NCI-H748 (cell line): ENCODE measurements at regions not wholly inside any gene's neighbourhood (a gene's known extent, or its start where the extent isn't known, plus 50 kb on each side); places are given as distances from the start of the nearest gene placed in this dataset.

Experiments
- DNase-seq: peaks from one replicate; lab custom pipeline; 2025; ENCODE audit not compliant: unreplicated experiment; lab: John Stamatoyannopoulos, UW

DNA sequence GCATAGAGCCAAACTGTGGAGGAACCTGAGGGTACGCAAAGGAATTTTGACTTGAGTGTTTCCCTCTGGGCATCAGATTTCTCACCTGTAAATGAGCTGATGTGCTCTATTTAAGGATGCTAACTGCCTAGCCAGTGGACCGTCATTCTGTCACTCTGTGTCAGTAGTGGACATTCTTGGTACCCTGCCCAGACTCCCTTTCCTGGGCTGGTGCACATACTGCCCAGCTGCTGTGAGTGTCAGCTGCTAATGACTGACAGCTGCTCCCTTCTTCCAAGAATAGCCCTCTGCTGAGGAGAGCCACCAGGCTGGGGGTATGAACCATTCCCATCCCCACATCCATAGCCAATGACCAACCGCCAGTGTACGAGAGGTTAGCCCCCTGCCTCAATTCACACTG lies 193.1 kb upstream of the DAB1 start:
- no peak for DNase-seq

DNA sequence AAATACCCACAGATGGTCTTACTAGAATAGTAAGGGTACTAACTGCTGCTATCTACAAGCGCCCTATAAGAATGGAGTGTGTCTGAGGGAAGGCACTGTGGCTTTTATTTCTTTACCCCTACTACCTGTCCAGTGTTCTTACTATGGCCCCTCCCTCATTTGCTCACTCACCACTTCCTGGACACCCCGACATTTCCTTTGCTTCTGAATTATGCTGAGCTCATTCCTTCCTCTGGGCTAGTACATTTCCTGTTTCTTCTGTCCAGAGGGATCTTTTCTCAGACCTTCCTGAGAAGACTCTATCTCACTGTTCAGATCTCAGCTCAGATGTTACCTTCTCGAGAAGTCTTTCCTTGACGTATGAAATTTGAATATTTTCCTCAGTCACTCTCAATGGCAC lies 192.1 kb upstream of the DAB1 start:
- DNase-seq, result no peak

DNA sequence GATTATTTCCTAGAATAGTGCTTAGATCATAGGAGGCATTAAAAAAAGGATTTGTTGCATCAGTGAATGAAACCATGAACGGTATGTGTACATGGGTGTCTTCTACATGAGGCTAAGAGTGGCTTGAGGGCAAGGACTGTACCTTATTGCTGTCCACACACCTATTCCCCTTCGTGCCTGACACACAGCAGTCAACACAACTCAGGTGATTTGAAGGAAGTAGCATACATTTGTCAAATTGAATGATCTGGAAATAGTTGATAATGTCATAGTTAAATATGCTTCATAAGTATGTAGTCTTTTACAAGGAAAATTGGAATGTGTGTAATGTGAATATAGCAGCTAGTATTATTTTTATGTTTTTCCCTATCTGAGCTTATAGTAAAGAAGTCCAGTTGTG lies 189.0 kb upstream of the DAB1 start:
- DNase-seq, result no peak

DNA sequence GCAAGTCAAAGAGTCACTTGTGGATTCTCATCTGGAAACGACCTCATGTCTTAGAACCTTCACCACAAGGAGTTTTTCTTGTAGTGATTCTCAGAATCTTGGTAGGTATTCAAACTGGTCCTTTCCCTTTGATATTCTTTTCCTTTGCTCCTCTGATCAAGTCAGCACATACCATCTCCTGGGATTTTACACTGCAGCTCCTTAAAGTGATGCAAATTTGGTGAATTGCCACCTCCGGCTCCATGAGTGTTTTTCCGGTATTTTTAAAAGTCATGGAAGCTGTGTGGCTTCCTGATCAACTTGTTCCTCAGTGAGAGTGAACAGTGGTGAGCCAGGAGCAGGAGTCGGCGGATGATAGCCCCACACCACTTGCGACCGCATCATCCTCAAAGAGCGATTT lies 182.1 kb upstream of the DAB1 start:
- DNase-seq, result no peak

DNA sequence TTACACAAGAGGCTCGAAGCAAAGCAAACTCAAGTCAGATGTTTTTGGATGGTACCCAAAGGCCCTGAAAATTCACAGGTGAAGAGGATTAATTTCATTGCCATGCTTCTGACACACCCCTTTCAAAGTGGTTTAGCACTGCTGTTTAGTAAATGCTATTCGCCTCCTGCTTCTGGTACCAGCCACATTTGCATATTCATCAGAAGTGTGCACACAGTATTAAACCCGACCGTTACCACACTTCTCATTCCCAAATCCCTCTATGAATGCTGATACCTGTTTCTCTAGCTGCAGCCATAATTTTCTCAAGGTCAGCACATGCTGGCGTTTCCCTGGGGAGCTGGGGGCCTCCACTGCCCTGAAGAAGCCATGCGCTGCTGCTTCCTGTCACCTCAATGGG lies 179.8 kb upstream of the DAB1 start:
- DNase-seq, result no peak

DNA sequence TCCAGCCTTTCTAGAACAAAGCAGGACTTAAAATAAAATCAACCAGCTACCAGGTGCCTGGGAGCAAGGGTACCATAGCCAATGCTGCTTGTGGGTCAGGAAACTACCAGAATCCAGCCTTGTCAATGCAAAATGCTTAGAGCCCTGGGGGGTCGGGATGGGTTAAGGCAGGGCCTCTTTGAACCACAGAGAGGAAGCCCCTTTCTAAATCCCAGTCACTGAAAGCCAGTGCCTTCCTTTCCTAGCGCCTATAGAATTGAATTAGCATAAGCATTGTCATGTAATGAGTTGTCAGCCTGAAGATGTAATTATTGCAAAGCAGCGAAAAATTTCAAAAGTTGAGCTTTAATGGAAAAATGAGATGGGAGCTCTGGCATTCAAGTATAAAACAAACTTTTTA lies 176.6 kb upstream of the DAB1 start:
- DNase-seq, result no peak

DNA sequence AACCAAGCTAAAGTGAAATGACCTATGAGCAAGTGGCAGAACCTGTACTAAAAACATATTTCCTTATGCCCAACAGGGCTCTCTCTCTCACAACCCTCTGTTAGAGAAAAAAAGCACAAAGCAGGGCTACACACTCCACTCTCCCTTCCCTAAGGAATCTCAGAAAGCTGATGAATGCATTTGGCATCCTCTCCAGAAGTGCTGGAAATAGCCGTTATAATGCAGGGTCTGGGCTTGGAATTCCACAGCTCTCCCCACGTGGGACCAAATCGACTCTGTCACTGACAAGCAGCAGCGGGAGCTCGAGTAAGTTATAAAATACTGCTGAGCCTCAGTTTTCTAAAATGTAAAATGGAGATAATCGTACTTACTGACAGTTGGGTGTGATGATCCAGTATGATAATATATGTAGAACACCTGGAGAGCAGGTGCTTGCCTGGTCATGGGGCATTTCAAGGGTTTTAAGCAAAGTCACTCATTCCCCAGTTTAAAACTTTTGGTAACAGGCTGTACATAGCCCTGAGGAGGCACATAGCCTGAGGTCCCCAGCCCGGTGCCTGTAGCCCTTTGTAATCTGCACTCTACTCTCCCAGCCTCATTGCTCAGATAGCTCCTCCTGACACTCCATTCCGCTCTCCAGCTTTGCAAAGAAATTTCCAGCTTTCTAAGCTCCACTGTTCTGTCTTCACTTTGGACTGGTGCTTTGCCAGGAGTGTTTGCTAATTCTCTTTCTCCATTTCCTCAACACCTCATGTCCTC lies 175.6 kb upstream of the DAB1 start:
- no peak for DNase-seq

DNA sequence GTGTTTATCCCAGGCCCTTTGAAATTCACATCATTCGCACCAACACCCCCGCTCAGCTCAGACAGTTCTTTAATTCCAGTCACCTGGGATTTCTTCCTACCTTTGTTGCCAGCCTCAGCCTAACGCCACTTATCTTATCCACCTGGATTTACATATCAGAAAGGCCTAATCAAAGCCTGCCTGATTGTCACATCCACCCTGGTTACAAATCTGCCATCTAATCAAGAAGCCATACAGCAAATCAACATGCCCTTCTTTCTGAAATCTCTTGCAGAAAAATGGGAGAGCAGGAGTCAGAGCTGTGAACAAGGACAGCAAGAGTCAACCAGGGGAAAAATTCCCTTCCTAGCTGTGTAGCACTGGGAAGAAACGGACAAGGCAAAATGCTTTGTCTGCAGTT lies 173.2 kb upstream of the DAB1 start:
- no peak for DNase-seq

DNA sequence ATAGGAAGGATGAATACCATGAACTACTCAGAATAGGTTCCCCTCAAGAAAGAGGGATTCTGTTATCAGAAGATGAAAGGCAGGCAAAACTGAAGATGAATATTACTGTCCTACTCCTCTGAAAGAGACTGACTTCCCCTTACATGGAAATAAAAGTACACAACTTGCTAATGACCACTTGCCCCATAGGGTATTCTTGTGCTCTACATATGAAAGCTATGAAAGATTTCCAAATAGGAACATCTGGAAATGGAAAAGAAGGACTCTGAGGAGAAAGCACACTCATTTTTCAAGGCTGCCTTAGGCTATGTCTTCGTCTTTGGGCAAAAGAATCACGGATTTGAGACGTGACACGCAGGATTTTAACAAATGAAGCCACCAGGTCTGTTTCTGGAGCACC lies 170.1 kb upstream of the DAB1 start:
- no peak for DNase-seq

DNA sequence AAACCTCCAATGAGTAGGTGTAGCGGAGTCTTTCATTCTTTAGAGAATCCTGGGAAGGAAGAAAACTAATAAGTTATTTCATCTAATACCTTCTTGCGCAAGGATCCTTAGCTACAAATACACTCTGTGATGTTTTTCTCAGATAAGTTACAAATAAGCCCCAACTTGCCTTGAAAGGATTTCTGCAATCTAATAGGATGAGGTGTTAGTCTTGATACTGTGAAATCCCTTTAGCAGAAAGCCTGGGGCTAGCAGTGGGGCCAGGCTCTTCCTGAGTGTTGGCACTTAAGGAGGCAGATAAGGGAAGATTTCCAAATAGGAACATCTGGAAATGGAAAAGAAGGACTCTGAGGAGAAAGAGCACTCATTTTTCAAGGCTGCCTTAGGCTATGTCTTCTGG lies 168.0 kb upstream of the DAB1 start:
- no peak for DNase-seq

DNA sequence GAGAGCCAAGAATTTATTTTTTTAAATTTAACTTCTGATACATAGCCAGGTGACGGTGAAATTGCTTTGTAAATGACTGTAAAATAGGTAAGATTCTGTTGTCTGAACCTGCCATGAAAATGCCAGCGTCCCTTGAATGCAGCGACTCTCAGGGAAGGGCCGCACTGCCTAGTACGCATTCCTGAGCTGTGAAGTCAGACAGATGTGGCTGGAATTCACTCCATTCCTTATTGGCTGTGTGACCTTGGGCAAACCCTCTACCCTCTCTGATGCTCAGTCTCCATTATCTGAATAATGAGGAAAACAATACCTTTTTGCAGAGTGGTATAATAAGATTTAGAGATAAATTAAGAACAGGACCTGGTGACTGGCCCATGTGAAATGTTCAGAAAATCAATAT lies 167.1 kb upstream of the DAB1 start:
- DNase-seq, result no peak

DNA sequence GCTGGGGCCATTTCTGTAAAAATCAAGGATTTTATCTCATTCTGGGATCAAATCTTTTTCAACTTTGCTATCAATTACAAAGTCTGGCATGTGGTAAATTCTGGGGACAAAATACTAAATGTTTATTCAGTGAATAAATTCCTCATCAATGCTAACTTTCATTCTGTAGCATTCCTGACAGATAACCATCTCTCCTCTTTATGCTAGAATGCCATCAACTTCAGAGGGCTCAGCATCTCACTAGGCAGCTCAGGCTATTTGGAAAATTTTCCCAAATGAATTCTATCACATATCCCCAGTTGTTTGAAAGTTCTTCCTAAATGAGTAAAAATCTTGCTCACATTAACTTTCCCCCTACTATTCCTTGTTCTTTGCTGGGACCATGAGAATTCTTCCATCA lies 163.0 kb upstream of the DAB1 start:
- DNase-seq, result no peak

DNA sequence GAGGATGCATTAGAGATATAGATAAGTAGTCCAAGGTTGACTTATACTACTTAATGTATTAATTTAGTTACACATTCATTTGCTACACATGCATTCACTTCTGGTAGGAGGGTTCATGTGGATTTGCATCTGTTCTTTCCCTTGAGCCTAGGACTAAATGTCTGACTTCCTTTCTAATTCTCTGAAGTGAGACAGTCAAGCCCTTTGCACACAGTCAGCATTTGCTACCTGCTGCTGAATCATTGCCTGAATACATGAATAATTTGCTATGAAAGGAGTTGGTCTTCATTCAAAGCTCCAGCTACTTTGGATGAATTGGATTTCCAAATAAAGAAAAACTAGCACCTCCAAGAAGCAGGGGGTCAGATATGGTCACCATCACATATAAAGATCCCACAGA lies 154.8 kb upstream of the DAB1 start:
- no peak for DNase-seq

DNA sequence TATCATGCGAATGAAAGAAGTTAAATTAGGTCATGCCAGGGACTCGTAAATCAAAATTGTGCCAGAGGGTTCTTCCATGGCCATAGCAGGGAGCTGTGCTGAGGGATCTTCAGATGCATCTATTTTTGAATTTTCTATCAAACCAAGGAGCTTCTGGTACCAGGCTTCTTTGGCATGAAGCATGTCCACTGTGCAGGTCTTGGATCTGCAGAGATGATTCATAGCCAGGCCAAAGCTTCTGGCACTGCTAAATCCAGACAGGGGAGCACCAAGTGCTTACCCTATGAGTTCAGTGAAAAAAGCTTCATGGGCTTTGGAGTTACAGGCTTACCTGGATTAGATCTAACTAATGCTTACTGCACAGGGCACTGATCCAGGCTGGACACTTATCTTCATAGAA lies 154.2 kb upstream of the DAB1 start:
- DNase-seq, result no peak

DNA sequence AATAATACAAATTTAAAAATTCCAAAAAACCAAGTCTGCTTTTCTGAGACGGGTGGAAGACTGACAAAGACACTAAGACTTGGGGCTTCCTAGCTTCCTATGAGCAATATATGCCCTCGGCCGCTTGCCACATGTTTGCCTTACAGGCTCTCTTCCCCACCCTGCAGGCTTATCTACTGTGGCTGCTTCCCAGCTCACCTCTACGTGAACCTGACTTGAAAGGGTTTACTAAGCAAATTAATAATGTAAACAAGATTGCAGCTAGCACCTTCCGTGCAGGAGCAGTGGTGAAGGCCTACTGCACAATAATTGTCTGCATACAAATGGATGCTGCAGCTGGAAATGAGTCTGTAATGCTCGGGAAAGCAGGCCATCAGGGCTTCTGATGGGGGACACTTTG lies 152.9 kb upstream of the DAB1 start:
- peak; percentile 84 for DNase-seq

DNA sequence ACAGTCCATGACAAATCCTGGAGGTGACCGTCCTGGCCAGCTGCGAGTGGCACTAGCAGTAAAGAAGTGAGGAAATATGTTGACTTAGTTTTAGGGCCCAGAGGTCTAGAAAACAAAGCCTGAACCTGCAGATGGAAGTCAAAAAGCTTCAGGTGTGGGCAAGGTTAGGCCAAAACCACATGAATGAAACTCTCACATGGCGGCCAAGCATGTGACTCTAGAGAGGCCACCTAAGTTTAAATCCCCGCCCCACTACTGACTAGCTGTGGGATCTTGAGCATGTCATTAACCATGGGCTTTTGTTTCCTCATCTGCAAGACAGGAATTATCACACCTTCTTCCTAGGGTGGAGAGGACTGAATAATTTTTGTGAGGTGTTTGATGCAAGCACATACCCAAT lies 148.2 kb upstream of the DAB1 start:
- no peak for DNase-seq

DNA sequence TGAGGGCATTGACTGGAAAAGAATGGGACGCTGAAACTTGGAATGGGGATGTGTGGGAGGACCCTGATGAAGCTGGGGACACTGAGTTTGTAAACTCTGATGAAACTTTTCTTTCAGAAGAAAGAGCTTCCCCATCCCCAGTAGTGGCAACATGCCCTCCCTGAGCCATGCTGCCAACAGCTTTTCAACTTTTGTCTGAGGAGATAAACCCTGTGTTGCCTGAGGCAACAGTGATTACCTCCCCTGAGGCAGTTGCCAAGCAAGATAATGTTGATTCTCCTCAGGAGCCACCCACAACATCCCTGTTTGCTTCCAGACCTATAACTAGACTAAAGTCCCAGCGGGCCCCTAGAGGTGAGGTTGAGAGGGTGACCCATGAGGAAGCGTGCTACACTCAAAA lies 134.2 kb upstream of the DAB1 start:
- DNase-seq, result peak; percentile 14

DNA sequence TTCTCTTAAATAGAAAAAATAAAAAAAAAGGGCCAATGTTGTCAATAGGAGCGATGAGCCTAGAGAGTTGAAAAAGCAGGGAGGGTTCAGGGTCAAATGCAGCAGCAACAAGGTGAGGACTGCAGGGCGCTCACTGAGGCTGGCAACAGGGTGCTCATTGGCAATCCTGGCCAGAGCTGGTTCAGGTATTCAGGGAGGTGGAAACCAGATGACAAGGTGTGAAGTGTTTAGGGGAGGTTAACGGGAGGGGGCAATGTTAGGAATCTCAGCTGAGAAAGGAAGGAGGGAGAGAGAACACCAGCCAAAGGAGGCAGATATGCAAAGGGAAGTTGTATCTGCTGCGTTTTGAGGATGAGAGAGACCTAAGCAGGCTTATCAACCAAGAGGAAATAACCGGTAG lies 129.8 kb upstream of the DAB1 start:
- DNase-seq, result no peak

DNA sequence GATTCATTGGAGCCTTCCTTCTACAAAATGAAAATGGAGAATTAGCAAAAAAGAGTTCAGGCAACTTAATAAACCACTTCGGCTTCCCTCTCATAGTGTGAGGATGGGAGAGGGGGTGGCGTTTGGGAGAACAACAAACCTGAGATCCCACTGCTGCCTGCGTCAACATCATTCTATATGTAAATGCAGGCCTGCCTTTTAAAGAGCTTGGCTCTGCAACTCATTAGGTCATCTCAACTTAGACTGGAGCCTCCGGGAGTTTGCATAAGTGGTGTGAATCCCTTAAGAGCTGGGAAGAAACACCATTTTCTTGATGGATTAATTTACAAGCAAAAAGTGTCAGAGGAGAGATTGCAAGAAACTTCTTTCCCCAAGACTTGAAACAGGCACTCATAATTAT lies 127.6 kb upstream of the DAB1 start:
- DNase-seq, result no peak

DNA sequence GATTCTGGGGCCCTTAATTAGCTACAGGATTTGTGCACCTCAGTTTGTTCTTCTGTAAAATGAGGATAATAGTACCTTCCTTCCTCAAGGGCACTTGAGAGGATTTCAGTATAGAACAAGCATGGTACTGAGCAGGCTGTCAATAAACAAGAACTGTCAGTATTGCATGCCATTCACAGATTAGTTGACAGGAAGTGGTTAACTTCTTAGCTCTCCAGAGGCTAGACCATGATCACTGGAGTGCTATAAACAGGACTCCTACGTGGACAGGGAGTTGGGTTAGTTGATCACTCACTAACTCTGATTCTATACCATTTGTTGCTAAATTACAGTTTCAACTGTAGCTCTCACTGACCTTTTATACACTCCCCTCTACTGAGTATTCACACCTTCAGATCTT lies 126.2 kb upstream of the DAB1 start:
- no peak for DNase-seq

DNA sequence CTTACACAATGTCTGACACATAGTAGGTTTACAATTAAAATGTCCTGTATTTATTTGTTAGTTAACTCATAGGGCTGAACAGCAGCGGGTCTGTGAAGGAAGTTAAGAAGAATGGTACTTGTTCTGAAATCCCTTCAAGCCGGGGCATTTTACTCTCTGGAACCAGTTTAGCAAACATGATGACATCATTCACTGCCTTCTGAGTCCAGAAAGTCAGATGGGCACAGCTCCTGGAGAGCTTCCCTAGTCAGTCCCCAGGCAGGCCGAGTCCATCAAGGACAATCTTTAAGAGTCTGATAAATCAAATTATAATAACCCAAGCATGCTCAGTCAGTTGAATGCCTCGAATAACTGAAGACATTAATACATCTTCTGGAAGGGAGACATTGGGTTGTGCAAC lies 125.4 kb upstream of the DAB1 start:
- DNase-seq, result no peak

DNA sequence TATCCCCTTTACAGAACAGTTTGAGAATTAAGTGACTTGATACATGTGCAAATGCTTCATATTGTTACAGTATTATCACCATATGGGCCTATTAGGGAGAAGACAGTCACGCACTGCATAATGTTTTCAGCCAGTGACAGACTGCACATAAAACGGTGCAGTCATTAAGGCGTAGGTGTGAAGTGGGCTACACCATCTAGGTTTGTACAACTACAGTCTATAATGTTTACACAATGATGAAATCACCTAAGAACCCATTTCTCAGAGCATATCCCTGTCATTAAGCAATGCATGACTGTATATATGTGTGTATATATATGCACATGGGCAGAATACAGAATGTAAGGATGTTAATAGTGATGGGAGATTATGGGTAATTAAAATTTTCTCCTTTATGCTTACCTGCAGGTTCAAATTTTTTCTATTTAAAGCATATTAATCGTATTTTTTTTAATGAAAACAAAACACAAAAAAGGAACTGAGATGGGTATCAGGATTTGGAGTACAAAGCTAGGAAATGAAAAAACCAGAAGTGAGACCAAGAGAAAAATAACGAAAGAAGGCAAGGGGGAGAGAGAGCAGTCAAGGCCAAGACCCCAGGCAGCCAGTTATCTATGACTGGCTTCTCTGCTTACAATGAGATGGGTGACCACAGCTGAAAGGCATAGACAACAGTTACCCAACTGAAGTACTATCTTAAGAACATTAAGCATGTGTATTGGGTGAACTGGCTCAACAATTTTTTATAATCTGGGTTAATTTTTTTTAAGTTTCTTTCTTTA lies 122.9 kb upstream of the DAB1 start:
- peak; percentile 31 for DNase-seq

DNA sequence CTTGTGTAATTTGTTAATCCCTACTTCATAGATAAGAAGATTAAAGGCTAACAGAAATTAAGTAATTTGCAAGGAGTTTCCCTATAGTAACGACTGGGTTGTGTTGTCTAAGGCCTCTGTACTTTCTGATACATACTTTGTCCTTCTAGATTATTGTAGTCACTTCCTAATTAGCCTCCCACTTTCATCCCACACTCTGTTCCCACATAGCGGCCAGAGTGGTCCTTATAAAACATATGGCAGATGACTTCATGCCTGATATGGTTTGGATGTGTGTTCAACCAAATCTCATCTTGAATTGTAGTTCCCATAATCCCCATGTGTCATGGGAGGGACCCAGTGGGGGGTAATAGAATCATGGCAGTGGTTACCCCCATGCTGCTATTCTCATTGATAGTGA lies 120.5 kb upstream of the DAB1 start:
- DNase-seq, result no peak
